K562 (cell line): ENCODE measurements at regions not wholly inside any gene's neighbourhood (a gene's known extent, or its start where the extent isn't known, plus 50 kb on each side); places are given as distances from the start of the nearest gene placed in this dataset.

Experiments used
- ATAC-seq: fragments of 200-7000 bp; cut with Tn5 transposase; 3 replicates; pipeline ENCODE4 v1.9.1; 2020; ENCODE audit warnings: moderate library complexity
- BruUV-seq: library from RNA; stranded (reverse); fragments of 400-500 nt; replicated peaks from 2 replicates; lab custom pipeline; 2021; lab: Mats Ljungman, UMichigan
- CTCF ChIA-PET: fragments of 300-600 bp; formaldehyde crosslinking; extraction: SDS; loops from one replicate; lab custom pipeline; 2021; ENCODE audit warnings: low intra/inter-chr PET ratio; lab: Yijun Ruan, JAX
- POLR2A ChIA-PET: fragments of 300-600, 350-650 bp; sonication (Branson Sonifier 250); formaldehyde crosslinking; extraction: SDS; loops from one replicate; lab custom pipeline; 2021; ENCODE audit warnings: antibody characterized with exemption, inconsistent platforms; lab: Yijun Ruan, JAX
- DNase-seq, 4 experiments: peaks; one replicate each; pipeline versions ENCODE4 v3.0.0 to v3.0.0-alpha.2; 2011 to 2018; ENCODE audit warnings: low spot score in 3 of 4, mixed read lengths in 3 of 4; ENCODE audit errors: extremely low read depth in 1 of 4
- FAIRE-seq: peaks from 2 replicates; lab custom pipeline; 2011; peaks lifted over from hg19 to GRCh38; lab: Jason Lieb, UNC
- H2AFZ ChIP-seq: 2 replicates; pipeline ENCODE4 v1.6.0; 2011; ENCODE audit warnings: low read depth, low read length, control low read depth, inconsistent platforms
- H3K27ac ChIP-seq: fragments of 200-600 bp; 3 replicates; pipeline ENCODE4 v1.8.0; 2011; ENCODE audit warnings: low read depth, mild to moderate bottlenecking, control low read depth, inconsistent platforms, low read length, moderate library complexity, mixed read lengths; ENCODE audit errors: extremely low read depth
- H3K27me3 ChIP-seq, 2 experiments: fragments of 300-600 bp in 1 of 2; 2 replicates in 1 of 2; 3 replicates in 1 of 2; pipeline versions ENCODE4 v1.6.0 to v1.8.0; 2011; ENCODE audit warnings: inconsistent platforms in 2 of 2, low read length in 2 of 2, mild to moderate bottlenecking in 1 of 2, mixed read lengths in 1 of 2, moderate library complexity in 1 of 2; ENCODE audit not compliant: control insufficient read depth in 2 of 2, insufficient read depth in 2 of 2
- H3K36me3 ChIP-seq: fragments of 300-600 bp; 3 replicates; pipeline ENCODE4 v1.8.0; 2011; ENCODE audit warnings: mild to moderate bottlenecking, low read length, inconsistent platforms; ENCODE audit not compliant: control insufficient read depth, insufficient read depth
- H3K4me1 ChIP-seq, 2 experiments: fragments of 200-600 bp in 1 of 2; replicated peaks in 1 of 2; 2 replicates in 1 of 2; 3 replicates in 1 of 2; pipeline versions ENCODE4 v1.5.1 to v1.8.0; 2011; ENCODE audit warnings: inconsistent platforms in 2 of 2, low read length in 2 of 2, mild to moderate bottlenecking in 1 of 2, mixed read lengths in 1 of 2, moderate library complexity in 1 of 2; ENCODE audit not compliant: control insufficient read depth in 2 of 2, insufficient read depth in 2 of 2
- H3K4me2 ChIP-seq: 2 replicates; pipeline ENCODE4 v1.6.1; 2011; ENCODE audit warnings: low read length, control low read depth, inconsistent platforms, mixed read lengths; ENCODE audit not compliant: insufficient read depth
- H3K4me3 ChIP-seq: fragments of 200-600 bp; sonication (generic), shearing (Covaris generic); 2 replicates; pipeline ENCODE4 v1.5.1; 2016; ENCODE audit warnings: control low read depth, inconsistent platforms
- H3K79me2 ChIP-seq: fragments of 200-600 bp; 3 replicates; pipeline ENCODE4 v1.8.0; 2011; ENCODE audit warnings: low read length, inconsistent platforms; ENCODE audit not compliant: control insufficient read depth, insufficient read depth
- H3K9ac ChIP-seq, 2 experiments: 2 replicates each; pipeline versions ENCODE4 v1.6.0 to v1.6.1; 2011; ENCODE audit warnings: low read depth in 2 of 2, low read length in 2 of 2, control low read depth in 1 of 2, inconsistent platforms in 1 of 2, mild to moderate bottlenecking in 1 of 2, mixed read lengths in 1 of 2; ENCODE audit not compliant: insufficient read depth in 1 of 2
- H3K9me1 ChIP-seq: one replicate; pipeline ENCODE4 v1.6.0; 2011; ENCODE audit warnings: inconsistent platforms, mild to moderate bottlenecking, low read length, moderate library complexity; ENCODE audit not compliant: control insufficient read depth, insufficient read depth
- H3K9me3 ChIP-seq: replicated peaks from 2 replicates; pipeline ENCODE4 v1.5.1; 2011; ENCODE audit warnings: low read depth, low read length, inconsistent platforms; ENCODE audit not compliant: control insufficient read depth, insufficient read depth
- H4K20me1 ChIP-seq: replicated peaks from 2 replicates; pipeline ENCODE4 v1.6.1; 2011; ENCODE audit warnings: low read length, inconsistent platforms, mixed read lengths; ENCODE audit not compliant: control insufficient read depth, insufficient read depth
- ATF6 ChIP-seq: sonication (generic); formaldehyde crosslinking; IDR thresholded peaks from 2 replicates; pipeline ENCODE4 v1.4.0; 2020; ENCODE audit warnings: mild to moderate bottlenecking, missing genetic modification reagents
- HMG20A ChIP-seq: fragments of 450-650 bp; formaldehyde crosslinking; conservative IDR thresholded peaks from 2 replicates; pipeline ENCODE4 v1.4.0; 2020; ENCODE audit warnings: mild to moderate bottlenecking, mixed read lengths
- MEF2A ChIP-seq: IDR thresholded peaks from 2 replicates; pipeline ENCODE4 v1.6.1; 2011; ENCODE audit warnings: low read depth, mild to moderate bottlenecking, low read length, moderate library complexity; ENCODE audit not compliant: control insufficient read depth
- PRPF4 ChIP-seq: fragments of 200-400 bp; formaldehyde crosslinking; IDR thresholded peaks from one replicate; pipeline ENCODE4 v1.6.1; 2017; ENCODE audit warnings: low read length, low read depth, mild to moderate bottlenecking; ENCODE audit not compliant: insufficient read depth, poor library complexity, severe bottlenecking
- SPI1 ChIP-seq: IDR thresholded peaks from 2 replicates; pipeline ENCODE4 v1.6.1; 2011; ENCODE audit warnings: low read depth, low read length, control low read depth, borderline replicate concordance
- WGBS: fragments of 100-300 bp; shearing (Covaris generic); methylation state at CpG from one replicate; pipeline ENCODE4 v1.1.6; 2016; ENCODE audit warnings: low coverage, mixed read lengths; ENCODE audit not compliant: insufficient coverage; ENCODE audit errors: missing lambda C conversion rate; 5-methylcytosine and 5-hydroxymethylcytosine counted together
- in situ Hi-C: fragments of 300-500 bp; cut with MboI; formaldehyde crosslinking; loops from 4 replicates; pipeline ENCODE4 v1.15.0; 2018; ENCODE audit warnings: inconsistent platforms, mixed read lengths
- intact Hi-C: fragments of 100-400 bp; cut with micrococcal nuclease; formaldehyde crosslinking; loops from 2 replicates; pipeline ENCODE4 v1.14.2; 2022

GRCh38 chr15:77786956-77787355, 154.2 kb upstream of the LINGO1 start (continued):
- TF ChIP-seq MEF2A, result no peak
- TF ChIP-seq HMG20A (CRISPR knock-in tag), result no peak
- no peak for TF ChIP-seq PRPF4
- TF ChIP-seq, all 486 proteins: peak for 0

- Histone ChIP-seq H3K4me3 (no peak overlapping the region), H3K27ac (no peak overlapping the region), H3K9me3 (no peaks in the 10 kb centered on the region), H3K4me1 (peaks cover 0 to 16% of the 10 kb centered on the region in 2 experiments; a peak in 2 of 5 replicates), H2AFZ (no peak overlapping the region), H4K20me1 (peaks cover 4% of the 10 kb centered on the region; the same call in 1 of the 2 replicates), H3K79me2 (no peaks in the 10 kb centered on the region)
- BruUV-seq, result no TSS peak
- DNase-seq, result no peak
- ChIA-PET POLR2A (no interaction called here), CTCF (interaction anchor here (2.3 kb wide), 1 partner anchor 152 kb away, joined by 8 read pairs; no protein-coding TSS in a partner anchor)
- no peak for FAIRE-seq
- WGBS, result 3% methylated on average over 11 of the region's 11 CpGs
- in situ Hi-C loops, result no loop called here
- intact Hi-C loops, result no loop called here
- TF ChIP-seq ATF6 (CRISPR knock-in tag), result no peak
- 0 out of 2 replicates have a peak, but pooled peaks have one; percentile 9 for TF ChIP-seq SPI1
- TF ChIP-seq, all 486 proteins: peak for 1
- Histone ChIP-seq H3K9me1 (no peaks in the 10 kb centered on the region), H3K27me3 (peaks cover 4 to 56% of the 10 kb centered on the region in 2 experiments; a peak in 4 of 5 replicates), H3K36me3 (no peaks in the 10 kb centered on the region), H3K9ac (peak overlapping the region in 1 of 2 experiments; percentile 2; a peak in 1 of 4 replicates), H3K4me2 (no peak overlapping the region)
- ATAC-seq, result no peak
Observed at GRCh38 chr15:77786181-77786890, 153.6 kb upstream of the LINGO1 start.
